GM23338 (cell line): ENCODE measurements at regions not wholly inside any gene's neighbourhood (a gene's known extent, or its start where the extent isn't known, plus 50 kb on each side); places are given as distances from the start of the nearest gene placed in this dataset.

Experiments used
- ATAC-seq: fragments of 200-7000 bp; cut with Tn5 transposase; 3 replicates; pipeline ENCODE4 v1.9.1; 2020
- DNase-seq: peaks from one replicate; pipeline ENCODE4 v3.0.0-alpha.2; 2015; ENCODE audit warnings: low spot score
- H2AFZ ChIP-seq: fragments of 200-600 bp; sonication (generic); 2 replicates; pipeline ENCODE4 v1.8.0; 2016; ENCODE audit warnings: antibody characterized with exemption, mild to moderate bottlenecking, moderate library complexity
- H3F3A ChIP-seq: fragments of 200-600 bp; sonication (generic); replicated peaks from 2 replicates; pipeline ENCODE4 v1.8.0; 2017; ENCODE audit warnings: antibody characterized with exemption, mixed run types, low read depth
- H3K27ac ChIP-seq: fragments of 200-600 bp; sonication (generic); 2 replicates; pipeline ENCODE4 v1.6.1; 2016; ENCODE audit warnings: low read depth
- H3K27me3 ChIP-seq: fragments of 200-600 bp; sonication (generic); 2 replicates; pipeline ENCODE4 v1.8.0; 2016; ENCODE audit warnings: mild to moderate bottlenecking, mixed run types, moderate library complexity; ENCODE audit not compliant: insufficient read depth
- H3K36me3 ChIP-seq: fragments of 200-600 bp; sonication (generic); 2 replicates; pipeline ENCODE4 v1.8.0; 2016; ENCODE audit warnings: mild to moderate bottlenecking; ENCODE audit not compliant: insufficient read depth
- H3K4me1 ChIP-seq: fragments of 200-600 bp; sonication (generic); 2 replicates; pipeline ENCODE4 v1.8.0; 2016; ENCODE audit warnings: mild to moderate bottlenecking, moderate library complexity; ENCODE audit not compliant: insufficient read depth
- H3K4me2 ChIP-seq: fragments of 200-600 bp; sonication (generic); 2 replicates; pipeline ENCODE4 v1.7.1; 2017; ENCODE audit warnings: mixed run types
- H3K4me3 ChIP-seq: fragments of 200-600 bp; sonication (generic); 2 replicates; pipeline ENCODE4 v1.6.1; 2016; ENCODE audit warnings: mixed run types
- H3K79me2 ChIP-seq: fragments of 200-600 bp; sonication (generic); replicated peaks from 2 replicates; pipeline ENCODE4 v1.8.0; 2017; ENCODE audit warnings: mild to moderate bottlenecking; ENCODE audit not compliant: insufficient read depth
- H3K9me2 ChIP-seq: fragments of 200-600 bp; sonication (generic); 2 replicates; pipeline ENCODE4 v1.8.0; 2017; ENCODE audit not compliant: insufficient read depth
- H4K20me1 ChIP-seq: fragments of 200-600 bp; sonication (generic); replicated peaks from 2 replicates; pipeline ENCODE4 v1.8.0; 2017; ENCODE audit warnings: mild to moderate bottlenecking; ENCODE audit not compliant: insufficient read depth
- H3K27ac Mint-ChIP-seq: 2 replicates; pipeline ENCODE4 v1.8.0; 2020; ENCODE audit warnings: inconsistent platforms, mild to moderate bottlenecking, moderate library complexity, mixed read lengths
- H3K27me3 Mint-ChIP-seq: 3 replicates; pipeline ENCODE4 v1.8.0; 2022; ENCODE audit warnings: low read depth, mild to moderate bottlenecking, moderate library complexity, mixed read lengths, inconsistent platforms; ENCODE audit not compliant: insufficient read depth, poor library complexity
- H3K36me3 Mint-ChIP-seq: 3 replicates; pipeline ENCODE4 v1.8.0; 2021; ENCODE audit warnings: low read depth, mild to moderate bottlenecking, inconsistent platforms, moderate library complexity, mixed read lengths
- H3K4me1 Mint-ChIP-seq: 3 replicates; pipeline ENCODE4 v1.8.0; 2020; ENCODE audit warnings: mild to moderate bottlenecking, inconsistent platforms, mixed read lengths
- H3K4me3 Mint-ChIP-seq: 3 replicates; pipeline ENCODE4 v1.8.0; 2021; ENCODE audit warnings: moderate library complexity, mild to moderate bottlenecking, inconsistent platforms, mixed read lengths
- H3K9me3 Mint-ChIP-seq: 3 replicates; pipeline ENCODE4 v1.8.0; 2020; ENCODE audit warnings: moderate library complexity, mild to moderate bottlenecking, inconsistent platforms, mixed read lengths
- CREB1 ChIP-seq: fragments of 250-450 bp; sonication (Bioruptor Pico); IDR thresholded peaks from 2 replicates; pipeline ENCODE4 v1.5.0; 2020; ENCODE audit warnings: low read depth, mild to moderate bottlenecking, moderate library complexity
- CTCF ChIP-seq, 2 experiments: fragments of 200-600 bp in 1 of 2; sonication (generic) in 1 of 2; conservative IDR thresholded peaks; 2 replicates each; pipeline versions ENCODE4 v1.5.1 to v1.6.1; 2016 to 2017; ENCODE audit warnings: antibody characterized with exemption in 2 of 2, low read depth in 2 of 2, mild to moderate bottlenecking in 2 of 2, moderate library complexity in 1 of 2
- EZH2 ChIP-seq: fragments of 200-600 bp; sonication (generic); IDR thresholded peaks from one replicate; pipeline ENCODE4 v1.8.0; 2017; ENCODE audit warnings: antibody characterized with exemption, mild to moderate bottlenecking, low read depth; ENCODE audit not compliant: unreplicated experiment
- EZH2phosphoT487 ChIP-seq: fragments of 200-600 bp; sonication (generic); IDR thresholded peaks from one replicate; pipeline ENCODE4 v1.8.1; 2018; ENCODE audit warnings: antibody characterized with exemption; ENCODE audit not compliant: unreplicated experiment
- JUNB ChIP-seq: IDR thresholded peaks from one replicate; pipeline ENCODE4 v1.6.1; 2016; ENCODE audit warnings: antibody characterized with exemption; ENCODE audit not compliant: unreplicated experiment
- NANOG ChIP-seq: IDR thresholded peaks from 2 replicates; pipeline ENCODE4 v1.6.1; 2016; ENCODE audit warnings: antibody characterized with exemption, borderline replicate concordance
- POLR2AphosphoS5 ChIP-seq: IDR thresholded peaks from 2 replicates; pipeline ENCODE4 v1.6.1; 2016; ENCODE audit warnings: antibody characterized with exemption, low read depth
- STAT1 ChIP-seq: IDR thresholded peaks from one replicate; pipeline ENCODE4 v1.6.1; 2016; ENCODE audit warnings: antibody characterized with exemption; ENCODE audit not compliant: unreplicated experiment
- ZNF114 ChIP-seq: fragments of 250-450 bp; sonication (Bioruptor Pico); IDR thresholded peaks from 2 replicates; pipeline ENCODE4 v1.5.0; 2020; ENCODE audit warnings: mild to moderate bottlenecking, moderate library complexity
- ZNF331 ChIP-seq: fragments of 250-450 bp; sonication (Bioruptor Pico); IDR thresholded peaks from 2 replicates; pipeline ENCODE4 v1.5.0; 2020; ENCODE audit warnings: low read depth, mild to moderate bottlenecking, moderate library complexity
- TF ChIP-seq, protein P1 (sequence below): IDR thresholded peaks from 2 replicates; pipeline ENCODE4 v1.6.1; 2016; ENCODE audit warnings: antibody characterized with exemption
- TF ChIP-seq, protein P2 (sequence below): fragments of 250-450 bp; sonication (Bioruptor Pico); IDR thresholded peaks from 2 replicates; pipeline ENCODE4 v1.5.0; 2020; ENCODE audit warnings: mild to moderate bottlenecking, moderate library complexity
- TF ChIP-seq, protein P3 (sequence below): IDR thresholded peaks from one replicate; pipeline ENCODE4 v1.6.1; 2018; ENCODE audit warnings: antibody characterized with exemption; ENCODE audit not compliant: unreplicated experiment

GRCh38 chr16:80309178-80309577, 231.6 kb upstream of the DYNLRB2 start:
- H3K4me3 ChIP-seq, result no peak overlapping the region
- Mint-ChIP-seq H3K4me1 (peaks cover 12% of the 10 kb centered on the region), H3K9me3 (no peaks in the 10 kb centered on the region), H3K27ac (no peak overlapping the region), H3K36me3 (no peaks in the 10 kb centered on the region), H3K27me3 (peaks cover 8% of the 10 kb centered on the region), H3K4me3 (no peak overlapping the region)
- no peak for DNase-seq
- H3K4me1 ChIP-seq, result no peaks in the 10 kb centered on the region
- H2AFZ ChIP-seq, result no peak overlapping the region
- TF ChIP-seq CREB1 (CRISPR knock-in tag) (no peak), STAT1 (no peak), JUNB (no peak), CTCF (conservative IDR thresholded peaks at IDR 0.05; ENCODE audit: low read depth in 2 of 2) (no peak), ZNF114 (CRISPR knock-in tag) (no peak), NANOG (no peak), EZH2phosphoT487 (no peak), ZNF331 (CRISPR knock-in tag) (no peak), POLR2AphosphoS5 (no peak), EZH2 (no peak)
- TF ChIP-seq, protein P1, sequence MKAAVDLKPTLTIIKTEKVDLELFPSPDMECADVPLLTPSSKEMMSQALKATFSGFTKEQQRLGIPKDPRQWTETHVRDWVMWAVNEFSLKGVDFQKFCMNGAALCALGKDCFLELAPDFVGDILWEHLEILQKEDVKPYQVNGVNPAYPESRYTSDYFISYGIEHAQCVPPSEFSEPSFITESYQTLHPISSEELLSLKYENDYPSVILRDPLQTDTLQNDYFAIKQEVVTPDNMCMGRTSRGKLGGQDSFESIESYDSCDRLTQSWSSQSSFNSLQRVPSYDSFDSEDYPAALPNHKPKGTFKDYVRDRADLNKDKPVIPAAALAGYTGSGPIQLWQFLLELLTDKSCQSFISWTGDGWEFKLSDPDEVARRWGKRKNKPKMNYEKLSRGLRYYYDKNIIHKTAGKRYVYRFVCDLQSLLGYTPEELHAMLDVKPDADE, result no peak
- TF ChIP-seq, protein P2, sequence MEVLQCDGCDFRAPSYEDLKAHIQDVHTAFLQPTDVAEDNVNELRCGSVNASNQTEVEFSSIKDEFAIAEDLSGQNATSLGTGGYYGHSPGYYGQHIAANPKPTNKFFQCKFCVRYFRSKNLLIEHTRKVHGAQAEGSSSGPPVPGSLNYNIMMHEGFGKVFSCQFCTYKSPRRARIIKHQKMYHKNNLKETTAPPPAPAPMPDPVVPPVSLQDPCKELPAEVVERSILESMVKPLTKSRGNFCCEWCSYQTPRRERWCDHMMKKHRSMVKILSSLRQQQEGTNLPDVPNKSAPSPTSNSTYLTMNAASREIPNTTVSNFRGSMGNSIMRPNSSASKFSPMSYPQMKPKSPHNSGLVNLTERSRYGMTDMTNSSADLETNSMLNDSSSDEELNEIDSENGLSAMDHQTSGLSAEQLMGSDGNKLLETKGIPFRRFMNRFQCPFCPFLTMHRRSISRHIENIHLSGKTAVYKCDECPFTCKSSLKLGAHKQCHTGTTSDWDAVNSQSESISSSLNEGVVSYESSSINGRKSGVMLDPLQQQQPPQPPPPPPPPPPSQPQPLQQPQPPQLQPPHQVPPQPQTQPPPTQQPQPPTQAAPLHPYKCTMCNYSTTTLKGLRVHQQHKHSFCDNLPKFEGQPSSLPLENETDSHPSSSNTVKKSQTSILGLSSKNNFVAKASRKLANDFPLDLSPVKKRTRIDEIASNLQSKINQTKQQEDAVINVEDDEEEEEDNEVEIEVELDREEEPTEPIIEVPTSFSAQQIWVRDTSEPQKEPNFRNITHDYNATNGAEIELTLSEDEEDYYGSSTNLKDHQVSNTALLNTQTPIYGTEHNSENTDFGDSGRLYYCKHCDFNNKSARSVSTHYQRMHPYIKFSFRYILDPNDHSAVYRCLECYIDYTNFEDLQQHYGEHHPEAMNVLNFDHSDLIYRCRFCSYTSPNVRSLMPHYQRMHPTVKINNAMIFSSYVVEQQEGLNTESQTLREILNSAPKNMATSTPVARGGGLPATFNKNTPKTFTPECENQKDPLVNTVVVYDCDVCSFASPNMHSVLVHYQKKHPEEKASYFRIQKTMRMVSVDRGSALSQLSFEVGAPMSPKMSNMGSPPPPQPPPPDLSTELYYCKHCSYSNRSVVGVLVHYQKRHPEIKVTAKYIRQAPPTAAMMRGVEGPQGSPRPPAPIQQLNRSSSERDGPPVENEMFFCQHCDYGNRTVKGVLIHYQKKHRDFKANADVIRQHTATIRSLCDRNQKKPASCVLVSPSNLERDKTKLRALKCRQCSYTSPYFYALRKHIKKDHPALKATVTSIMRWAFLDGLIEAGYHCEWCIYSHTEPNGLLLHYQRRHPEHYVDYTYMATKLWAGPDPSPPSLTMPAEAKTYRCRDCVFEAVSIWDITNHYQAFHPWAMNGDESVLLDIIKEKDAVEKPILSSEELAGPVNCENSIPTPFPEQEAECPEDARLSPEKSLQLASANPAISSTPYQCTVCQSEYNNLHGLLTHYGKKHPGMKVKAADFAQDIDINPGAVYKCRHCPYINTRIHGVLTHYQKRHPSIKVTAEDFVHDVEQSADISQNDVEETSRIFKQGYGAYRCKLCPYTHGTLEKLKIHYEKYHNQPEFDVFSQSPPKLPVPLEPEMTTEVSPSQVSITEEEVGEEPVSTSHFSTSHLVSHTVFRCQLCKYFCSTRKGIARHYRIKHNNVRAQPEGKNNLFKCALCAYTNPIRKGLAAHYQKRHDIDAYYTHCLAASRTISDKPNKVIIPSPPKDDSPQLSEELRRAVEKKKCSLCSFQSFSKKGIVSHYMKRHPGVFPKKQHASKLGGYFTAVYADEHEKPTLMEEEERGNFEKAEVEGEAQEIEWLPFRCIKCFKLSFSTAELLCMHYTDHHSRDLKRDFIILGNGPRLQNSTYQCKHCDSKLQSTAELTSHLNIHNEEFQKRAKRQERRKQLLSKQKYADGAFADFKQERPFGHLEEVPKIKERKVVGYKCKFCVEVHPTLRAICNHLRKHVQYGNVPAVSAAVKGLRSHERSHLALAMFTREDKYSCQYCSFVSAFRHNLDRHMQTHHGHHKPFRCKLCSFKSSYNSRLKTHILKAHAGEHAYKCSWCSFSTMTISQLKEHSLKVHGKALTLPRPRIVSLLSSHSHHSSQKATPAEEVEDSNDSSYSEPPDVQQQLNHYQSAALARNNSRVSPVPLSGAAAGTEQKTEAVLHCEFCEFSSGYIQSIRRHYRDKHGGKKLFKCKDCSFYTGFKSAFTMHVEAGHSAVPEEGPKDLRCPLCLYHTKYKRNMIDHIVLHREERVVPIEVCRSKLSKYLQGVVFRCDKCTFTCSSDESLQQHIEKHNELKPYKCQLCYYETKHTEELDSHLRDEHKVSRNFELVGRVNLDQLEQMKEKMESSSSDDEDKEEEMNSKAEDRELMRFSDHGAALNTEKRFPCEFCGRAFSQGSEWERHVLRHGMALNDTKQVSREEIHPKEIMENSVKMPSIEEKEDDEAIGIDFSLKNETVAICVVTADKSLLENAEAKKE, result no peak
- TF ChIP-seq, protein P3, sequence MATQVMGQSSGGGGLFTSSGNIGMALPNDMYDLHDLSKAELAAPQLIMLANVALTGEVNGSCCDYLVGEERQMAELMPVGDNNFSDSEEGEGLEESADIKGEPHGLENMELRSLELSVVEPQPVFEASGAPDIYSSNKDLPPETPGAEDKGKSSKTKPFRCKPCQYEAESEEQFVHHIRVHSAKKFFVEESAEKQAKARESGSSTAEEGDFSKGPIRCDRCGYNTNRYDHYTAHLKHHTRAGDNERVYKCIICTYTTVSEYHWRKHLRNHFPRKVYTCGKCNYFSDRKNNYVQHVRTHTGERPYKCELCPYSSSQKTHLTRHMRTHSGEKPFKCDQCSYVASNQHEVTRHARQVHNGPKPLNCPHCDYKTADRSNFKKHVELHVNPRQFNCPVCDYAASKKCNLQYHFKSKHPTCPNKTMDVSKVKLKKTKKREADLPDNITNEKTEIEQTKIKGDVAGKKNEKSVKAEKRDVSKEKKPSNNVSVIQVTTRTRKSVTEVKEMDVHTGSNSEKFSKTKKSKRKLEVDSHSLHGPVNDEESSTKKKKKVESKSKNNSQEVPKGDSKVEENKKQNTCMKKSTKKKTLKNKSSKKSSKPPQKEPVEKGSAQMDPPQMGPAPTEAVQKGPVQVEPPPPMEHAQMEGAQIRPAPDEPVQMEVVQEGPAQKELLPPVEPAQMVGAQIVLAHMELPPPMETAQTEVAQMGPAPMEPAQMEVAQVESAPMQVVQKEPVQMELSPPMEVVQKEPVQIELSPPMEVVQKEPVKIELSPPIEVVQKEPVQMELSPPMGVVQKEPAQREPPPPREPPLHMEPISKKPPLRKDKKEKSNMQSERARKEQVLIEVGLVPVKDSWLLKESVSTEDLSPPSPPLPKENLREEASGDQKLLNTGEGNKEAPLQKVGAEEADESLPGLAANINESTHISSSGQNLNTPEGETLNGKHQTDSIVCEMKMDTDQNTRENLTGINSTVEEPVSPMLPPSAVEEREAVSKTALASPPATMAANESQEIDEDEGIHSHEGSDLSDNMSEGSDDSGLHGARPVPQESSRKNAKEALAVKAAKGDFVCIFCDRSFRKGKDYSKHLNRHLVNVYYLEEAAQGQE, result no peak
- no peaks in the 10 kb centered on the region for H3F3A ChIP-seq
- no peaks in the 10 kb centered on the region for H3K9me2 ChIP-seq
- H3K36me3 ChIP-seq, result no peaks in the 10 kb centered on the region
- H3K79me2 ChIP-seq, result no peaks in the 10 kb centered on the region
- no peak for ATAC-seq
- H3K4me2 ChIP-seq, result no peak overlapping the region
- no peaks in the 10 kb centered on the region for H3K27me3 ChIP-seq
- no peak overlapping the region for H3K27ac ChIP-seq
- no peaks in the 10 kb centered on the region for H4K20me1 ChIP-seq
